Muscle of leg (tissue), 3 donors: ENCODE measurements at regions not wholly inside any gene's neighbourhood (a gene's known extent, or its start where the extent isn't known, plus 50 kb on each side); places are given as distances from the start of the nearest gene placed in this dataset.

Experiments used
- DNase-seq: peaks from one replicate; pipeline ENCODE4 v3.0.0; 2013
- H3K27ac ChIP-seq: one replicate; pipeline ENCODE4 v1.5.1; 2013; ENCODE audit warnings: mild to moderate bottlenecking, low read length, control low read depth
- H3K27me3 ChIP-seq: one replicate; pipeline ENCODE4 v1.6.1; 2013; ENCODE audit warnings: low read length; ENCODE audit not compliant: control insufficient read depth, insufficient read depth
- H3K36me3 ChIP-seq: one replicate; pipeline ENCODE4 v1.6.1; 2013; ENCODE audit warnings: low read length; ENCODE audit not compliant: control insufficient read depth, insufficient read depth
- H3K4me1 ChIP-seq: one replicate; pipeline ENCODE4 v1.6.1; 2013; ENCODE audit warnings: low read length; ENCODE audit not compliant: control insufficient read depth, insufficient read depth
- H3K4me3 ChIP-seq: one replicate; pipeline ENCODE4 v1.5.1; 2013; ENCODE audit warnings: low read length, control low read depth
- H3K9me3 ChIP-seq: replicated peaks from 2 replicates; pipeline ENCODE4 v1.6.1; 2013; ENCODE audit warnings: low read depth, low read length; ENCODE audit not compliant: control insufficient read depth
- WGBS: methylation state at CpG from one replicate; pipeline ENCODE4 v1.1.5; 2013; ENCODE audit warnings: missing lambda C conversion rate; ENCODE audit not compliant: insufficient coverage; 5-methylcytosine and 5-hydroxymethylcytosine counted together

GRCh38 chr1:186620566-186621350 is 59.5 kb downstream of the PTGS2 start:
- Histone ChIP-seq H3K27me3 (no peaks in the 10 kb centered on the region), H3K9me3 (no peaks in the 10 kb centered on the region), H3K27ac (no peak overlapping the region), H3K4me3 (no peak overlapping the region), H3K36me3 (no peaks in the 10 kb centered on the region), H3K4me1 (peaks cover 3% of the 10 kb centered on the region)
- no peak for DNase-seq
- WGBS, result no CpG with 5 or more reads among the region's 2 CpGs

DNA sequence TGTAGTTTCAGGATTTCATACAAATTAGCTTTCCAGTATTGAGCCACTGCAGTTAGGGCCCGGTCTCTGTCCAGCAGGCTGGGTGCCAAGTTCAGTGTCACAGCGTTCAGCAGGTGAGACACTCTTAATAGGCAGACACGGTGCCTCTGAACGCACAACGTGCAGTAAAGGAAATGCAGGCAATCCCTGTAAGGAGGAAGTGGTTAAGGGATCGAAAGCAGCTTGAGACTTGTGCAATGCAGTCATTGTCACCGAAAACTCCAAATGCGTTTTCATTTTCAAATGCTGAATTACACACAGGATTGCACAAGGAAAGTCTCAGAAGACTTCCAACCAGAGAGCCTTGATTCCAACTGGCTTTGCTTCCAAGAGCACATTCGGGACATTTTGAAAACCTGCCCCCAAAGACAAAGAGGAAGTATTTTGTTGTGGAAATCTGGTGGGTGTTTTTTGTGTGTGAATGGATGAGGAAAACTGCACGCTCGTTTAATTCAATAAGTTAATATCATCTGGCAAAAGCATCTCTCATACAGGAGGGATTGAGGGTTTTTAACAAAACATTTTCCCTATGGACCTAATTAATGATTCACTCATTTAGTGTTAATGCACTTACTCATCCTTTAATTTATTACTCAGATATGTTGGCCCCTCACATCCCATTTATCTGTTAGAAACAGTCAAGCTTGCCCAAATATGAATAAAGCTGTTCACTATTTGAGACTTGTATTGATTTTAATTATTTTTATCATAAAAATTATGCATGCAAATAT is 61.6 kb downstream of the PTGS2 start:
- H3K9me3 ChIP-seq, result no peaks in the 10 kb centered on the region
- H3K36me3 ChIP-seq, result no peaks in the 10 kb centered on the region
- peak; percentile 85 for DNase-seq
- H3K27ac ChIP-seq, result peak overlapping the region; percentile 4
- H3K4me1 ChIP-seq, result peaks cover 3% of the 10 kb centered on the region
- H3K27me3 ChIP-seq, result no peaks in the 10 kb centered on the region
- H3K4me3 ChIP-seq, result peak overlapping the region; percentile 12
- WGBS, result 14% methylated on average over 7 of the region's 11 CpGs

DNA sequence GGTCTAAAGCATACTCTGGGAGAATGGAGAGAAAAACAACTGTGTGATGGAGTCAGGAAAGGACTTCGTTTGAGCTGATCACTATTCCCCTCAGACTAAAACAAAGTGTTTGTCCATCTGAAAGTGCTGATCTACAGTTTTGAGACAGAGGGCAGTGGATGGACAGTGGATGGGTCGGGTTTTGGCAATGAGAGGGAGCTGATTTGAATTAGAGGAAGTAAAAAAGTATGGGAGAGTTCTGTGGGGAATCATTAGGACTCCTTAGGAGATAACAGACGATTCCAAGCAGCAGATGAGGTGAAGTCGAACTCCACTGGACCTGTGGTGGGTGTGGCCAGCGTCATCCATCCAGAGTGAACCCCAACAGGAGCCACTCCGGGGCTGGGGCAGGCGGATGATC is 62.3 kb downstream of the PTGS2 start:
- no peaks in the 10 kb centered on the region for H3K27me3 ChIP-seq
- no peaks in the 10 kb centered on the region for H3K9me3 ChIP-seq
- WGBS, result 38% methylated on average over 3 of the region's 7 CpGs
- peak; percentile 55 for DNase-seq
- H3K27ac ChIP-seq, result peak overlapping the region; percentile 4
- peak overlapping the region; percentile 12 for H3K4me3 ChIP-seq
- H3K36me3 ChIP-seq, result no peaks in the 10 kb centered on the region
- peaks cover 3% of the 10 kb centered on the region for H3K4me1 ChIP-seq

- H3K27me3 ChIP-seq, result no peaks in the 10 kb centered on the region
- no peaks in the 10 kb centered on the region for H3K9me3 ChIP-seq
- no peak overlapping the region for H3K4me3 ChIP-seq
- H3K36me3 ChIP-seq, result no peaks in the 10 kb centered on the region
- peaks cover 3% of the 10 kb centered on the region for H3K4me1 ChIP-seq
- DNase-seq, result no peak
- no peak overlapping the region for H3K27ac ChIP-seq
Measured at GRCh38 chr1:186616511-186616910, 63.7 kb downstream of the PTGS2 start.

DNA sequence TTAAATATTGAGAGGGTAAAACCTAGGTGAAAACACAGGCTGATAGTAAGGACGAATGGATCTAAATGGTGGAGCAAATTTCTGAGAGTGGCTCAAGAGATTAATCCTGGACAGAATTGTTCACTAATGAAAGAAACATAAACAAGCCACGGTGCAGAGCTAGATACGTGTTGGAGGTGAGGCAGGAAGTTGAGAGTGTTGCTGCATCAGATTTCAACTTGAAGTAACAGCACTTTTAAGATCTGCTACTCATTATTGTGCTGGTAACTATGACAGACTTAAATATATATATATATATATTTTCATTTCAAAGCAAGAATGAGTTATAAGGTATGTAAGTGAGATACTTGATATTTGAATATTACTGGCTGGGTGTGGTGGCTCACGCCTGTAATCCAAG is 64.9 kb downstream of the PTGS2 start:
- Histone ChIP-seq H3K27me3 (no peaks in the 10 kb centered on the region), H3K36me3 (no peaks in the 10 kb centered on the region), H3K4me3 (no peak overlapping the region), H3K27ac (no peak overlapping the region), H3K4me1 (peaks cover 3% of the 10 kb centered on the region), H3K9me3 (no peaks in the 10 kb centered on the region)
- WGBS, result 80% methylated on average over 1 of the region's 4 CpGs
- DNase-seq, result no peak

DNA sequence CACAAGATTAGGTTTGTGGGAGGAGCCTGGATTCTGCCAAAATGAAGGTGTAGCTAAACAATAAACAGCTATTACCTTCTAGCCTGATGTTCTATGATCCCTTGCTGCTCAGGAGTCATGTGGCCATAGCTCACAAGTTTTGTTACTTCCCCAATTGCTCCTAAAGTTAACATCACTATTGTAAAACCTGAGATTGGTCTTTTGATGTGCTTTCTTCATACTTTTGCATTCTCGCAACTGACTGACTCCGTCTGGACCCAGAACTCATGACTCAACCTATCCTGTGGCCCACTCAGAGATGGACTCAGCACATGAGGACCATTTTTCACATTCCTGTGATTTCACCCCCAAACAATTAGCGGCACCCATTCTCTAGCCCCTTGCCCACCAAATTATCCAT is 69.1 kb downstream of the PTGS2 start:
- no peaks in the 10 kb centered on the region for H3K4me1 ChIP-seq
- no peaks in the 10 kb centered on the region for H3K36me3 ChIP-seq
- H3K4me3 ChIP-seq, result no peak overlapping the region
- no peak overlapping the region for H3K27ac ChIP-seq
- 88% methylated on average over 3 of the region's 3 CpGs for WGBS
- H3K27me3 ChIP-seq, result no peaks in the 10 kb centered on the region
- H3K9me3 ChIP-seq, result no peaks in the 10 kb centered on the region
- DNase-seq, result no peak

DNA sequence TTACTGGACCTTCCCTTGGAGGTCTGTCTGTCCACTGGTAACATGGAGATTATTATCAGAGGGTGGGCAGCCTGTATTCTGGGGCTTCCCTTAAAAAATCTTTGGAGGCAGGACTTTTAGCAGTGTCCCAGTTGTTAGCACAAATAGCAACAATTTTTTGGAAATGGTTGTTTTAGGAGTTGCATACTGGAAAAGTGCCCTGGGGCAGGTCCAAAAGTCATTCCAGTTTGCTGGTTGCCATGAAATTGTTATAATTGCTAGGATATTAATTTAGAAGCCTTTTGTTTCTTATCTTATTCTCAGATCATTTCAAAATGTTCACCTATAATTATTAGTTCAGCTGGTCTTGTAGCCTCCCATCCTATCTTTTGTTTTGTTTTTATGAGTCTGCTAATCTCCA is 71.0 kb downstream of the PTGS2 start:
- Histone ChIP-seq H3K4me1 (no peaks in the 10 kb centered on the region), H3K27me3 (no peaks in the 10 kb centered on the region), H3K36me3 (no peaks in the 10 kb centered on the region), H3K4me3 (no peak overlapping the region), H3K9me3 (peaks cover 2% of the 10 kb centered on the region), H3K27ac (no peak overlapping the region)
- DNase-seq, result peak; percentile 42

DNA sequence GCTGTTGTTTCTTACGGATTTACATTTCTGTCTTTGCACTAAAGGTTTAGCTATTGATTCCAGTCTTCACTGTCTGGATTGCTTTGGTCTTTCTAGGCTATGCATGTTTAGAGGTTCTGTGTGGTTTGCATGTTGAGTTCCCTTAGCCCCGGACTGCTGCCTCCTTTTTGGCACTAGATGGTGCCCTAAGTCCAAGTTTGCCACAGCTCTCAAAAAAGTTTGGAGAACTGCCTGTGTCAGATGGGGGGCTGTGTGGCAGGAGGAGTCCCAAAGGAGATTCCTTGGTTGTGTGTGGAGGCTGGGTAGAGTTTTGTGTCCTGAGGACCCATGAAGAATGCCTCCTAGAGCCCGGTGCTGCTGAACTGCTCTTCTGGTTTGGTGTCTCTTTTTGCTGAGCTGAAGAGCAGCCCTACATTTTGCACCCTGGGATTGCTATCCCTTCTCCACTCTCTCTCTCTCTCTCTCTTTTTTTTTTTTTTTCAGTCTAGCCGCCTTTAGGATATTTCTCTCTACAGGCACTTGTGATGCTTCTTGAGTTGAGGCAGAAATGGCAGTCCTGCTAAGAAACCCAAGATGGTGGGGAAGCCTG is 74.4 kb downstream of the PTGS2 start:
- Histone ChIP-seq H3K27me3 (no peaks in the 10 kb centered on the region), H3K27ac (no peak overlapping the region), H3K36me3 (no peaks in the 10 kb centered on the region), H3K9me3 (peaks cover 2% of the 10 kb centered on the region), H3K4me1 (no peaks in the 10 kb centered on the region), H3K4me3 (no peak overlapping the region)
- 44% methylated on average over 3 of the region's 4 CpGs for WGBS
- peak; percentile 31 for DNase-seq

DNA sequence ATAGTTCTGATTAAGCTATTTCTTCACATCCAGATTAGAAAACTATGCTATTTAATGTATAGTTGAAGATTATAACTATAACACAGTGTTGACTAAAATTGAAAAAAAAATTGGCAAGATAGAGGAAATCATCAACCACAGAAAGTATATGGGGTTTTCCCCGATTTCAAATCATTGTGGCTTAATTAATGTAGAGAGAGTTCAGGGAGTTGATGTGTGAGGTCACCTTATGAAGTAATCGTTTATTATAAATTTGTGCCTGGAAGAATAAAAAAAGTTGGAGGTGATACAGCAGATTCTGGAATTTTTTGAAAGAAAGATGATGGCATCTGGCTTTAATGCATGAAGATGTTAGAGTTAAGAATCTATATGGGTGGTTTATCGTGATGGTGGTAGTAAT is 84.3 kb downstream of the PTGS2 start:
- H3K27ac ChIP-seq, result no peak overlapping the region
- DNase-seq, result no peak
- peaks cover 7% of the 10 kb centered on the region for H3K9me3 ChIP-seq
- no peak overlapping the region for H3K4me3 ChIP-seq
- 80% methylated on average over 1 of the region's 3 CpGs for WGBS
- no peaks in the 10 kb centered on the region for H3K27me3 ChIP-seq
- H3K36me3 ChIP-seq, result no peaks in the 10 kb centered on the region
- no peaks in the 10 kb centered on the region for H3K4me1 ChIP-seq

DNA sequence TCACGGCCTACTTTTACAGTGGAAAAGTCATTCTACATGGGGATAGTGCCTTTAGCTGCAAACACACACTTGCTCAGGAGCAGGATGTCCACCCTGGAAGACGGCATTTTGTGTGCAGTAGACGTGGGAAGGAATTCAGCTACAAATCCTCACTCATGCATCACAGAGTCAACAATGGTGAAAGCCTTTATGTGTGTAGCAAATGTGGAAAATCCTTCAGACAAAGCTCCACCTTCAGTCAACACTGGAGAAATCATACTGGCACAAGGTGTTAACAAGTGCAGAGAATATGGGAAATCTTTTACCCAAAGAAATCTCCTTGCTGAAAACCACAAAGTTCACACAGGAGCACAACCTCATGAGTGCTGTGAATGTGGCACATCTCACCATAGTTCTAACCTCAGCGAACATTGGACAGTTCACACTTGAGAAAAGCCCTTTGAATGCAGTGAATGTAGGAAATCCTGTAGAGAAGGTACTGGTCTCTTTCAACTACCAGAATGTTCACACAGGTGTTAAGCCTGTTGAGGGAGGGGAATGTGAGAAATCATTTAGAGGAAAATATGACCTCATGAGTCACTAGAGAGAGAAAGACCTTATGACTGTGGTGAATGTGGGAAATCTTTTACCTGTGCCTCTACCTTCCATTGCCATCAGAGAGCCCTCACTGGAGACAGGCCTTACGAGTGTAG is 101.8 kb downstream of the PTGS2 start:
- Histone ChIP-seq H3K27ac (no peak overlapping the region), H3K9me3 (peaks cover 2% of the 10 kb centered on the region), H3K4me1 (no peaks in the 10 kb centered on the region), H3K4me3 (no peak overlapping the region), H3K27me3 (no peaks in the 10 kb centered on the region), H3K36me3 (no peaks in the 10 kb centered on the region)
- DNase-seq, result no peak
- 100% methylated on average over 1 of the region's 5 CpGs for WGBS
